A172 (cell line): ENCODE measurements at regions not wholly inside any gene's neighbourhood (a gene's known extent, or its start where the extent isn't known, plus 50 kb on each side); places are given as distances from the start of the nearest gene placed in this dataset.

Experiments used
- DNase-seq: peaks from one replicate; pipeline ENCODE4 v3.0.0-alpha.2; 2015; ENCODE audit warnings: low spot score

DNA sequence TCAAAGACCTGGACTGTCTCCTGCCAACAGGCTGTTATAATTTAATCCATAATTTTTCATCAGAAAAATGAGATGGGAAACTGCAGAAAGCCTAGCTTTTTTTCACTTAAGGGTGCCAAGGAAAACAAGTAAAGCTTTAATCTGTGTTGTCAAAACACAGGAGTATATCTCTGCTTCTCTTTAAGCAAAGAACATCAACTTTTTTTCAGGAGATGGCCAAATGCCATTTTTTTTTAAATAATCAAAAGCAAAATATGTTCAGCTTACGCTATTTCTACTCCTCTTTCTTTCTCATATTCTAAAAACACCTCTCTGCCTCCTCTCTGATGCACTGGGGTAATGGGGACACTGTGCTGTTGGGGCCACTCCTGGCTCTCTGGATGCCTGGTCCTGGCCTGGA, 73.1 kb upstream of the NXPH2 start:
- DNase-seq = no peak

DNA sequence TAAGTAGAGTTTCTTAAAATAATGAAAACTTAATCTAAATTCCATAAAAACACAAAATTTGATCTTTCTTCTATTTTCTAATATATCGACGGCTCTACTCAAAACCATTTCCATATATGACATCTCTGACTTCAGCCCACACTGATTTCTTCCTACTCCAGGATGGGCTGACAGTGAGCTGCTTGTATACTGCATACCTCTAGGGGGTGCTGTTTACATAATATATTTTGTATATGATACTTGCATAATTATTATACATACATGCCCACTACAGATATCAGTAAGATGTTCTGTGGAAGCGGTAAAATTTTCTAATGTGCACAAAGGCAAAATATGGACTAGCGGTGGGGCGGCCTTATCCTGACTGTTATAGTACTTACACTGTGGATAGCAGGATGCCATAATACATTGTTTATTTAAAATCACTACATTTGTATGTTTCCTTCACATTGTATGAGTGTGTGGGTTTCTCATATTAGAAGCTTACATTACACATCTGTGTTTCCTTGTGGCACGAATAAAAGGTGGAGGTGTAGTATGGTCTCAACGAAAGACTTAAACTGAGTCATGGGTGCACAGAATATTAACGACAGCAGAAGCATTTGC, 66.1 kb upstream of the NXPH2 start:
- peak; percentile 29 for DNase-seq

DNA sequence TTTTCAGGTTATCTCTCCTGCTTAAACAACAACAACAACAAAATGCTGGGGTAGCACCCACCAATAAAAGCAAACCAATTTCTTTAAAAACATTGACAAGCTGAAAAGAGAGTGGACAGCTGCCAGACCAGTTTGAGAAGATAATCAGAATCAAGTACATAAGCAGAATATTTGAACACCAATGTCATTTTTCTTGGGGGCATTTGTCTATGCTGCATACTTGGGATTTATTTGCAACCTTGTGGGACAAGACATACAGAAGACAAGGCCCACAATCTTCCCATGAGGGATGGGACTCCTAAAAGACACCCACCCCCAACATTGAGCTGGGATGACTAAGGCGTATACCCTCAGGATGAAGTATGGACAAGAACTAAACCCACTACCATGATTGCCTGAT, 62.2 kb upstream of the NXPH2 start:
- DNase-seq = no peak

- DNase-seq = no peak
Measured at GRCh38 chr2:138841459-138841858, 61.3 kb upstream of the NXPH2 start.

- DNase-seq = no peak
Measured at GRCh38 chr2:138838851-138839620, 58.8 kb upstream of the NXPH2 start.

- DNase-seq = no peak
Measured at GRCh38 chr2:138831691-138832090, 51.5 kb upstream of the NXPH2 start.

DNA sequence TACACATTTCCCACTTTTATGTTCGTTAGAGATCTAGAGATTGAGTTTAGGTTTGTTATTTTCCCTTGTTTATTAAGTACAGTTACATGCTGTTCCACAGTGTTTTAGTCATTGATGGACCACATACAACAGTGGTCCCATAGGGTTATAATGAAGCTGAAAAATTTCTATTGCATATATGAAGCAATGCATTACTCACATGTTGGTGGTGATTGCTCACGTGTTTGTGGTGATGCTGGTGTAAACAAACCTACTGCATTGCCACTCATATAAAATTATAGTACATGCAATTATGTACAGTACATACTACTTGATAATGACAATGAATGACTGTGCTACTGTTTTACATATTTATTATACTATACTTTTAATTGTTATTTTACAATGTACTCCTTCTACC, 51.0 kb upstream of the NXPH2 start:
- no peak for DNase-seq

GRCh38 chr2:138830547-138830946, 50.4 kb upstream of the NXPH2 start:
- no peak for DNase-seq
